OCI-LY7 (cell line): ENCODE measurements at regions not wholly inside any gene's neighbourhood (a gene's known extent, or its start where the extent isn't known, plus 50 kb on each side); places are given as distances from the start of the nearest gene placed in this dataset.

Experiments
- EZH2phosphoT487 ChIP-seq: fragments of 200-600 bp; sonication (generic); IDR thresholded peaks from 2 replicates; pipeline ENCODE4 v1.6.1; 2018; ENCODE audit warnings: low read depth, borderline replicate concordance, mild to moderate bottlenecking, mixed run types, antibody characterized with exemption, low read length, moderate library complexity, mixed read lengths
- TF ChIP-seq, protein P1 (sequence below): fragments of 200-600 bp; sonication (generic); conservative IDR thresholded peaks from 2 replicates; pipeline ENCODE4 v1.5.1; 2014; ENCODE audit warnings: mild to moderate bottlenecking, antibody characterized with exemption, low read length, moderate library complexity, mixed read lengths

- TF ChIP-seq, protein P1, sequence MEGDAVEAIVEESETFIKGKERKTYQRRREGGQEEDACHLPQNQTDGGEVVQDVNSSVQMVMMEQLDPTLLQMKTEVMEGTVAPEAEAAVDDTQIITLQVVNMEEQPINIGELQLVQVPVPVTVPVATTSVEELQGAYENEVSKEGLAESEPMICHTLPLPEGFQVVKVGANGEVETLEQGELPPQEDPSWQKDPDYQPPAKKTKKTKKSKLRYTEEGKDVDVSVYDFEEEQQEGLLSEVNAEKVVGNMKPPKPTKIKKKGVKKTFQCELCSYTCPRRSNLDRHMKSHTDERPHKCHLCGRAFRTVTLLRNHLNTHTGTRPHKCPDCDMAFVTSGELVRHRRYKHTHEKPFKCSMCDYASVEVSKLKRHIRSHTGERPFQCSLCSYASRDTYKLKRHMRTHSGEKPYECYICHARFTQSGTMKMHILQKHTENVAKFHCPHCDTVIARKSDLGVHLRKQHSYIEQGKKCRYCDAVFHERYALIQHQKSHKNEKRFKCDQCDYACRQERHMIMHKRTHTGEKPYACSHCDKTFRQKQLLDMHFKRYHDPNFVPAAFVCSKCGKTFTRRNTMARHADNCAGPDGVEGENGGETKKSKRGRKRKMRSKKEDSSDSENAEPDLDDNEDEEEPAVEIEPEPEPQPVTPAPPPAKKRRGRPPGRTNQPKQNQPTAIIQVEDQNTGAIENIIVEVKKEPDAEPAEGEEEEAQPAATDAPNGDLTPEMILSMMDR: no peak
- no peak for TF ChIP-seq EZH2phosphoT487
Measured at GRCh38 chr2:45172760-45173392, 163.6 kb upstream of the SIX2 start.
